Retina (tissue), 1 donor: ENCODE measurements at regions not wholly inside any gene's neighbourhood (a gene's known extent, or its start where the extent isn't known, plus 50 kb on each side); places are given as distances from the start of the nearest gene placed in this dataset.
"Not testable (repeated sequence)": the region's sequence is repeated elsewhere in the genome, so short reads cannot be mapped to it uniquely, and the experiment has no call there.

Source experiments
- DNase-seq: peaks from one replicate; pipeline ENCODE4 v3.0.0-alpha.2; 2016

DNA sequence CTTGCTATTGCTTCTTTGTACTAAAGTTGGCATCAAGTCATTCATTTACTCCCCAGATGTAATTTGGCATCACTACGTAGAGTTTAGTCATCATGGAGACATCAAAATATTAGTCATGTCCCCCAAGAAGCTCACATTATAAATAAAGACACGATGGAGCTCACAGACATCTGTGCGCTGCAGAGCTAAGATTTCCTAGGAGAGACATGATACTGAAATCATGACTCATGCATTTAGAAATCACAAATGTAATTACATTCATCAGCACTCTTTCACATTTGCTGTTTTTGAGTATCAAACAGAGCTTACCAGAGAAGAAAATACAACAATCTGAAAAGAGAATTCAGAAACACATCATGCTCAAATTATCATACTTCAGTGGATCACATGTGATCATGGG lies 169.8 kb downstream of the LRIG3 start:
- no peak for DNase-seq

DNA sequence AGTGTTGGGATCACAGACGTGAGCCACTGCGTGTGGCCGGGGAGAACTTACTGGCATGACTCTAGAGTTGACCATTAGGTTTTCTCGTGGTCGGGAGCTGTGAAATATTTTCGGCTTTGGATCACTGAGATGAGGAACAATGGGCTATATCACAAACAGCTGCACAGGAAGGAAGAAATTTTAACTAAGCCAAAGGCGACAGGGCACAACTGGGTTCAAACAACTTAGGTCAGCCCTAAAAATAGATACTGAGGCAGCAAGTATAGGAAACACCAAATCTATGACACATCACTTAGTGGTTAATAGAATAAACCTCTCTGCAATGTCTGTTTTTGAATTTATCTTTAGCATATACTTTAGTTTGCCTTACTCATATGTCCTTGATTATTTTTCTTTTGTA lies 162.9 kb downstream of the LRIG3 start:
- DNase-seq: no peak

GRCh38 chr12:58759745-58760144 lies 160.6 kb downstream of the LRIG3 start:
- not testable (repeated sequence) for DNase-seq

GRCh38 chr12:58761308-58761707 lies 159.0 kb downstream of the LRIG3 start:
- no peak for DNase-seq

DNA sequence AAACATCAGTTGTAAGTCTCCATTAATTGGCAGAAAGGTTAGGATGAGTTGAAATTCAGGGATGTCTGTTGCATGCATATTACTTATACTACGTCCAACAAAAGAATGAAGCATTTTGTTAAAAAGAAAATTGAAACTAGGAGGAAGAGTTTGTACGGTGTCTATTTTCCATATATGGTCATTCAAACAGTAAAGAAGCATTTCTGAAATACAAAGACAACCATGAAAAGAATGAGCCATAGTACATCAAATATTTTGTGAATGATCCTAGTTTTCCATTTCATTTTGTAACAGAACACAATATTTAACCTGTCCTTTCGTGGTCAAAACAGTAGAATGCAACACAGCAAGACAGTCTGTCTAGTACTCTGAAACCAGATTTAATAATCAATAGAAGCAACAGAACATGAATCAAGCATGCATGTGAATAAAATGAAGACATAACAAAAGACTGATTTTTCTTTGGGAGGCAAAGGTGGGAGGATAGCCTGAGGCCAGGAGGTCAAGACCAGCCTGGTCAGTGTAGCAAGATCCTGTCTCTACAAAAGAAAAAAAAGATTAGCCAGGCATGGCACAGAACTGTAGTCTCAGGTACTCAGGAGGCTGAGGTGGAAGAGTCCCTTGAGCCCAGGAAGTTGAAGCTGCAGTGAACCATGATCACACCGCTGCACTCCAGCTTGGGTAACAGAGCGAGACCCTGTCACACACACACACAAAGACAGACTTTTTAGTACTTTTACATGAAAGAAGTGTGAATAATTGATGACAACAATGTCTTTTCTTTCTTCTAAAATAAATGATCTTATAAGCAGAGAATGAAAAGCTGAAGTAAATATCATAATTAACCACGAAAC lies 156.0 kb downstream of the LRIG3 start:
- DNase-seq: no peak

- DNase-seq: no peak
Measured at GRCh38 chr12:58765076-58765475, 155.2 kb downstream of the LRIG3 start.

- DNase-seq: no peak
Measured at GRCh38 chr12:58765653-58766512, 154.4 kb downstream of the LRIG3 start.

DNA sequence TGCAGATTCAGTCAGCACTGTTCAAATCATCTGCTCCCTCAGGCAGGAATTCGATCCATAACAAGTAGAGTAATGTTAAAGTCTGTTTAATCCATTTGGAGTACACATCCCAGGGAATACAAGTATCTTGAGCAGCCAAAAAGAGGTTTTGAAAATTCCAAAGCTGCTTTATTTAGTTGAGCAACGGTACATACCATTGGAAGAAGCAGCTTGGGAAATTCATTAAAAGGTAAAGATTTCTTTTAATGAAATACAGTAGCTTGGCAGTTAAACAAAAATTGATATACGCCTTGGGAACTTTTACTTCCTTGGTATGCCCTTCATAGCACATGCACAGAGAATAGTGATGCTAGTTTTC lies 153.8 kb downstream of the LRIG3 start:
- no peak for DNase-seq

DNA sequence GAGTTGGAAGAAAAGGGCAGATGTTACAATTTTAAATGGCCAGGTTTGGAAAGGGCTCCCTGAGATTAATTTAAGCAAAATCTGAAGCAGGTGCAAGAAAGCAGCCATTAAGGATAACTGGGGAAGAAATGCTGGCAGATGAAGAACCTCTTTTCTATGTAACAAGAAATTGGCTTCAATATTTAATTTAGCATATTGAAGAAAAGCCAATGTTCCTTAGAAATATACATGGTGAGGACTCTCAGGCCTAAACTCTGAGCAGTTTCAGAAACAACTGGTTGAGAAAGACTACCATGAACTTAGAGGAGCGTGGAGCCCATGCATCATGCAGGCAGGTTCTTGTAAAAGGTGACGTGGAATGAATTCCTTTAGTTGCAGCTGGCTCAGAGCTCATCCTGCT lies 152.8 kb downstream of the LRIG3 start:
- no peak for DNase-seq

DNA sequence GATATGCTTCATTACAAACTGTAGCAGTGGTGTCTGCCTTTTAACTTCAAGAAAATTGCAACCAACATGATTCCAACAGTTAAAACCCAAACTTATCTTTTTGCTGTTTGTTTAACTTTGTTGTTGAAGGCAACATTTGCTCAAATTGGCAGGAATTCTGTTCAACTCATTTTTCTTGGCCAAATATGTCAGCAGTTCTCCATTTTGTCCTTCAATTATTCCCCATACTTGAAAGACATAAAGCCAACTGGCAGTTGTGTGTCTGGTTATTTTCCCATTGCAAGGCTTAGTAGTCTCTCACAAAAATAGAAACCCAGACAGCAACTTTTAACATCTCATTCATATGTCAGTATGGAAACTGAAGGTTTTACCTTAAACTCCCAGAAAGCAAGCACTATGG lies 146.3 kb downstream of the LRIG3 start:
- DNase-seq: no peak

DNA sequence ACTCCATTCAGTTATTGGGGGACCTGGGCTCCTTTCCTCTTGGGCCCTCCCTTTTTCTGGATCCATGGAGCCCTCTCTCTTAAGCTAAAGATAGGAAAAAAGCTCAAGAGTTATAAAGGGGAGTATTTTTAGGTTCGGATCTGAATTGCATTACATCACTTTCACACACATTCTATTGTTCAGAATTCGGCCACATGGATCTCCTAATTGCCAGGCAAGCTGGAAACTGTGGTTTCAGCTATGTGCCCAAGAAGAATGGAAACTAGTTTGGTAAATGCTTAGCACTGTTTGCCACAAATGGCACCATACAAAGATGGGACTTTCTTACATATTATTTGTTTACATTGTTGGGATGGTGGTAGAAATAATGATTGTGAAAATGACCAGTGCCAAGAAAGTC lies 145.6 kb downstream of the LRIG3 start:
- no peak for DNase-seq

- no peak for DNase-seq
Measured at GRCh38 chr12:58775396-58775795, 144.9 kb downstream of the LRIG3 start.

DNA sequence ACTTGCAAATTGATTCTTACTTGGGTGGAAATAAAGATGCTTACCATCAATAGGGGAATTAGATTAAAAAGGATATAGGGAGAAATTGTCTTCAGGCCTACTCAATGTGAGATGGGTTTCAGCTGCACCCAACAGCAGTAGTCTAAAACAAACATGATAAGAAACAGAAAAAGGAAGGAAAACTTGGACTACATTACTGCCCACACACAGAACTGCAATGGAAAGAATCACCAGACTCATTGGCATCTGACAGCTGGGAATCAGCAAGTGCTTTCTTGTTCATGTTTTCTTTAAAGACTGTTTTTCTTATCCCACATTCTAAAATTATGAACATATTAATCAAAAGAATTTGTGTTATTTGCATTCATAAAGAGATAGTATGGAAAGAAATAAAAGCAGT lies 144.2 kb downstream of the LRIG3 start:
- no peak for DNase-seq

- DNase-seq: no peak
Measured at GRCh38 chr12:58777815-58778214, 142.5 kb downstream of the LRIG3 start.

GRCh38 chr12:58781609-58782008 lies 138.7 kb downstream of the LRIG3 start:
- no peak for DNase-seq

GRCh38 chr12:58787021-58787760 lies 133.1 kb downstream of the LRIG3 start:
- DNase-seq: no peak

GRCh38 chr12:58794859-58795258 lies 125.4 kb downstream of the LRIG3 start:
- no peak for DNase-seq

DNA sequence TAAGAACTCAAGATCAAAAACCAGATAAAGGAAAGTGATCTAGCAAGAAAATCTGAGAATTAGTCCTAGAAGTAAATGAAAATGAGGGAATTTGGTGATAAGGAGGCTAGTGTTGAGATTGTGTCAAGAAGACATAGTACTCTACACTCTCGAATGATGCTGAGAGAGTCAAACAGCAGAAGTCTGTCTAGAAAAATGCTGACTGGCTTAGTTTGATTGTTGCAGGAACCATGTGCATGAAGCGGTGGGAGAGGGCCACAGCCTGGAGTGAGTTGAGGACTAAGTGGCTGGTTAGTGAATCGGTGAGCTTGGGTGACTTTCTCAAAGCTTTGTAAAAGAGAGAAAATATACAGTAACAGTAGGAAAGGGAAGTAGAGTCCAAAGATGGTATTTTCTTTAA lies 124.5 kb downstream of the LRIG3 start:
- no peak for DNase-seq

- peak; percentile 23 for DNase-seq
Measured at GRCh38 chr12:58801986-58802385, 118.3 kb downstream of the LRIG3 start.

- DNase-seq: no peak
Measured at GRCh38 chr12:58803908-58804307, 116.4 kb downstream of the LRIG3 start.

GRCh38 chr12:58804749-58805148 lies 115.6 kb downstream of the LRIG3 start:
- DNase-seq: no peak

DNA sequence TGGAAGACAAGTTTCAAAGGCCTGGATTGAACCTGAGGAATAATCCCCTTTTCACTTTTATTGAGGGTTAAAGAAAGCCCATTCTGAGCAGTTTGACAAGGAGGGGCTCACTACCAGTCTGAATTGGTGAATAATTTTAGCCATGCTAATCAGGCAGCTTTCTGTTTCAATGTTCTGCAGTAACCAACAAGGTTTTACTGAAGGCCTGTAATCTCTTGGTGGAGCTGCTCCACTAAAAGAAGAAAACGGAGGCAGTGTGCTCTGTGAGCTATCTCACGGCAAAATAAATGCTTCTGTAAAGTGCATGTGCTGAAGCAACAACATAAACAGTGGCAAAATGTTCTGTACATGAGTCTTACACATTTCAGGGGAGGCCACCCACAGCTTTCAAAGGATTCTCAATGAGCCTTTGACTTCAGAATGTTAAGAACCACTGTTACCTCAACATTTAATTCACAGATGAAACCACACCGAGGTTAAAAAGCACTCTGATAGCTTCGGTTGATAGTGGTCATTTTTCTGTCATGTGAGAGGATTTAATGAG lies 111.2 kb downstream of the LRIG3 start:
- no peak for DNase-seq

DNA sequence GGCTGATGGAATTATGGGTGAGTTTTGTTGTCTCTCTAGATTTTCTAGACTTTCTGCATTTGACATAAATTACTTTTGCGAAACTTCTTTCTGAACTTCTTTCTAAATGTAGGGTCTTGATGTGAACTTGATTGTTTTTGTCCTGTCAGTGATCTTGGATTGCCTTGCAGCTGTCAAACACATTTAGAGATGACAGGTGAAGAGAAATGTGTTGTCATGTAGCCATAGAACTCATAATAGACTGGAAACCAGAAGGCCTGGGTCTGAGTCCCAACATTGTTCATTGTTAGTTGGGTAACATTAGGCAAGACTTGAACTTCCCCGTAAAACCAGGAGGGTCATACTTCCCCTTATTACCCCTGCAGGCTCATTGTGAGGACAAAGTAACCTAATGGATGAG lies 109.0 kb downstream of the LRIG3 start:
- peak; percentile 26 for DNase-seq
